ENCODE measurements at regions not wholly inside any gene's neighbourhood (a gene's known extent, or its start where the extent isn't known, plus 50 kb on each side); places are given as distances from the start of the nearest gene placed in this dataset.

GRCh38 chr2:204325468-204325867 is 219.8 kb upstream of the PARD3B start:
- peak; percentile 79 for DNase-seq

- no peak for DNase-seq
Observed at GRCh38 chr2:204328373-204328772, 216.9 kb upstream of the PARD3B start.

- no peak for DNase-seq
Observed at GRCh38 chr2:204329016-204329415, 216.3 kb upstream of the PARD3B start.

- DNase-seq, result no peak
Observed at GRCh38 chr2:204329532-204329931, 215.7 kb upstream of the PARD3B start.

DNA sequence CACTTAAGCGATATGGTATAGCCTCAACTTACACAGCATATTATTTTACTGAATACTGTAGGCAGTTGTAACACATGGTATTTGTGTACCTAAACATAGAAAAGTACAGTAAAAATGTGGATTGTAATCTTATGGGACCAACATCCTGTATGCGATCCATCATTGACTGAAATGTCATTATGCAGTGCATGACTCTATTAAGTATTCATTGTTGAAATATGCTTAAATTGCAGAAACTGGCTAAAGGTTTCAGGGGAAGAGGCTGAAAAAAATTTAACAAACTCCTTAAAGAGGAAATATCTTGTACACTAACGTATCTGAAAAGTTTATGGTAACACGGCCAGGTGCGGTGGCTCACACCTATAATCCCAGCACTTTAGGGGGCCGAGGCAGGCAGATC is 214.1 kb upstream of the PARD3B start:
- no peak for DNase-seq

- DNase-seq, result no peak
Observed at GRCh38 chr2:204331988-204332387, 213.3 kb upstream of the PARD3B start.

DNA sequence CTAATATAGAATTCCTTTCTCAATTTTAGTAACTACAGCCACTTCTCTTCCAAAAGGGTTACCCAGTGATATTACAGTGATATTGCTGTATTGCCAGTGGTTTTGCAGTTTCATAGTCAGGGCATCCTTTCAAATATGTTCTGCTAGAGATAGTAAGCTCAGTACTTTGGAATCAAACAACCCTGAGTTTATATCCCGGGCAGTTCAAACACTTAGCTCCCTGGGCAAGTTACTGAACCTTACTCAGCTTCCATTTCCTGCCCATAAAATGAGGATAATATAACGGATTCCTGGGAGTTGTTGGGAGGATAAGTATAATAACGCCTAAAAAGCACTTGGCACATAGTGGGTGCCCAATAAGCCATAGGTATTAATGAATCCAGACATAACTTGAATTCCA is 212.6 kb upstream of the PARD3B start:
- DNase-seq, result no peak

GRCh38 chr2:204333861-204334260 is 211.4 kb upstream of the PARD3B start:
- no peak for DNase-seq

DNA sequence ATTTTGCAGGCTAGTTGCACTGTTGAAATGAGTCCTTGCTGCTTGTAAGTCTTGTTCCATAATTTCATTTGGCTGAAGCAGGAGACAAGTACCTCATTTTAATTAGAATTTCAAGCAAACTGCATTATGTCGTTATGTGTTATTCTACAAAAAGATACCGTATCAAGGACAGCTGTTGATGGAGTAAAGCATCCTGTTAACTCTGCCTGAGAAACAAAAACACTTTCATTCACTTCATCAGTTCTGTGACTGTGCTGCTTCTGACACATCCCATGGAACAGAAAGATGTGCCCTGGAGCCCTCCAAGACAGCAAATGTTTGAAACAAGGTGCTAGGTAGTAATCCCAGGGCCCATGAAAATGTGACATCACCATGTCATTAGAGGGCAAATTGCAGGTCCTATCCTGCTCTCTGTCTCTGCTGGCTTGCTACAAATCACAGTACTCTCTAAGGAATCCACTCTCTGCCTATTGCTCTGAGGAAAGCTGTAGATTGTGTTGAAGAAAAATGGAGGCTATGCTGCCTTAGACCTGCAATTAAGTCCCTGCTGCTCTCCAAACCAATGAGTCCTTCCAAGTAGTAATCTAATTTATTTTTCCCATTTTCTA is 209.7 kb upstream of the PARD3B start:
- DNase-seq, result no peak

DNA sequence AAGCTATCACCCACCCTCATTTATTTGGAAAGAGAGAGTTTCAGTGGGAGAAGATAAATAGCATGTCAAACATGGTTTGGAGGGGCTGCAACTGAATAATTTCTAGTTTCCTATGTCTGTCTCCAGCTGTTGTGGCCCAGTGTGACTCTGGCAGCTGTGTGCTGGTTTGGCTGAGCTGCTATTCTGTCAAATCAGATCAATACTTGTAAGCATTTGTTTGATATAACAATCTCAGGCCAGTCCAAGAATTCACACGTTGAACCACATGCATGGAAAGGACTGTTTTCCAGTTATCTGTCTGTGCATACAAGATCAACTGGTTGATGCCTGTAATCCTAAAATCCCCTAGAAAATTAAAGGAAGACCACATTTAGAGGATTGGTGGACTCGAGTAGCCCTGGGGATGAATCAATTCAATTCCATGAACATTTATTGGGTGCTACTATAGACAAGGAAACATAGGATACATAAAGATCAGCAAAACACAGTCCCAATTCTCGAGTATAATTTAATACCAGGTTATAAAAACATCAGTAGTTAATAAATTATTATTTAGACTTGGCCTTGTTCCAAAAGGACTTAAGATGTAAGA is 209.0 kb upstream of the PARD3B start:
- DNase-seq, result no peak

DNA sequence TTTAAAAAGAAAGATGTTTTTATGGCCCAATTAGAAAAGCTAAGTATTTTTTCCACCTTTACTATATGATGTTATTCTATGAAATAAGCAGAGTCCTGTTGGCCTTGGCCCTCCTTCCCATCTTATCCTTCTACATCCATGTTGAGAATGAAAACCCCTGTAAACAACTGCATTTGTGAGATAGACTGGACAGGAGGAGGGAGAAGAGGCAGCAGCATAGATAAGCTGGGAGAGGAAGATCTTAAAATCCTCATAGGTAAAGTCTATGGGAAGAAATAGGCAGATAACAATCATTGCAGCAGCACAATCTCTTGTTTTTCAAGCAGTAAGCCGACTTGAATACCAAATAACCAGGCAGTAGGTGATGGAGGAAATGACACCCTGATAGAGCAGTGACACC is 207.6 kb upstream of the PARD3B start:
- no peak for DNase-seq

DNA sequence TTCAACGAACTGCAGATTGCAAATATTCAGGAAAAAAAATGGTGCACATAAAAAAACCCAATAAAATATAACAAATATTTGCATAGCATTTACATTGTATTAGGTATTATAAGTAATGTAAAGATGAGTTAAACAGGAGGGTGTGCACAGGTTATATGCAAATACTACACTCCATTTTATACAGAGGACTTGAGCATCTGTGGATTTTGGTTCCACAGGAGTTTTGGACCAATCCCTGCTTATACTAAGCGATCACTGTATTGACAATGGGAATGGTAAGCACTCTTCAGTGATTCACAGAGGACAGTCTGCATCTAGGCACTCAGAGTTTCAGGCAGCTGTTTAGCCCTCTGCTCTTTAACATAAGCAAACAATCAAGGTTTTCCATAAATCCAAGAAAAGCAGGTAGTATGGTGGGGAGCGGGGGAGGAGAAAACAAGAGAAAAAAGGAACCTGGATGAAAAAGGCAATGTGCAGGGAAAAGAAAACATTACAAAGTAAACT is 206.0 kb upstream of the PARD3B start:
- DNase-seq, result no peak

GRCh38 chr2:204340511-204340910 is 204.8 kb upstream of the PARD3B start:
- no peak for DNase-seq

DNA sequence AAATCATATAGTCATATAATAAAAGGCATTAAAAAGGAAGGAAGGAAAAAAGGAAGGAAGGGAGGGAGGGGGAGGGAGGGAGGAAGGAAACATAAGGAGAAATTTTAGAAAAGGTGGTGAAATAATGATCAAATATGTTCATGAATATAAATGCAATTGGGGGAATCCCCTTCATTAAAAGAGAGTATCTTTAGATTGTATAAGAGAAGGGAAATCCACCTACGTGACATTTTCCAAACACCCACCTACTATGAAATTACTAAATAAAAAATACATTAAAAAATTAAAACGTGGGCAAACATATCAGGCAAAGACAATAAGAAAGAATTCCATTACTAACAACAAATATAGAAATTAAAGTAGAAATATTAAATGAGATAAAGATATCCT is 203.4 kb upstream of the PARD3B start:
- DNase-seq, result no peak

DNA sequence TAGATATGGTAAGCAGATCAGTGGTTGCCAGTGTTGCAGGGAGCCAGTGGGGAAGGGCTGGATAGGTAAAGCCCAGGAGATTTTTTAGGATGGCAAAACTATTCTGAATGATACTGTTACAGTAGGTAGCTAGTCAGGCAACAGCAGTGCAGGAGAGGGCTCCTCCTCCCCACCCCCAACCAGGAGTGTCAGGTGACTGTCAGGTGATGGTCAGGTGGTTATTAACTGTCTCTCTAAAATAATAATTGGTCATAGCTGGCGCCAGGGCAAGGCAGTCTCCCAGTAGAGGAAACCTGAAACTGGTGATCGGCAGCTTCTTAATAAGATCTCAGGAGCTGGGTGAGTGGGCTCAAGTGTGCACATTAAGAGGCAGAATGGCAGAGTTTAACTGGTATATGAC is 201.6 kb upstream of the PARD3B start:
- no peak for DNase-seq

GRCh38 chr2:204344119-204344518 is 201.2 kb upstream of the PARD3B start:
- no peak for DNase-seq

DNA sequence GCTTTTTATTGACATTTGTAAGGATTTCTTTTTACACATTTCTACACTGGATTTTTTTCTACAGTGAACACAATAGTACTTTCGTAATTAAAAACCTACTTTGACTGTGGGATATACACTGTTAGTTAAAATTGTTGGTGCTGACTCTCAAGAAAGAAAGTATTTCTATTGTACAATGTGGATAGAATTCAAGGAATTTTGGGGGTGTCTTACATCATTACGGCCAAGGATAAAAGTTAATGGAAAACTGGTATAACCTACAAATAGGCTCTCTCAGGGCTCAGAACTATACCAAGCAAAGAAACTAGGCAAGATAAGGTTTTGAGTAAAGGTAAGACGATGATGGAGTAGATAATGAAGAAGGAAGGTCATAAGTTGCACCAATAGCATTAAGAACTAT is 198.4 kb upstream of the PARD3B start:
- no peak for DNase-seq

DNA sequence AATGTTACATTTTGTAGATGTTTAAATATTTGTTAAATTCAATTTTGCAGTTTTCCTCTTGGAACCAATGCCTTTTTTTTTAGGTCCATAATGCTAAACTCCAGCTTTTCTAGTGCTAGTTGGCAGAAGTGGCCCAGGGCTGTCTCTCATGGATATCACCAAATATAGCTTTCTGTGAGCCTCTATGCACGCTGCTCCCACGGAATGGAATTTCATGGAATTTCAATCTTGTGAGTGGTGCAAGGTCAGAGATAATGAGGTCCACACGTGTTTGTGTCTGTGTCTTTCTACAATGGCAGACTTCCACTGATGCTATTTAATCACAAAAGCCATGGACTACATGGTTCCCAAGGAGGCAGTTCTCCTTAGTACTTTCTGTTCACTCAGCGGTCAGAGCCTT is 191.5 kb upstream of the PARD3B start:
- no peak for DNase-seq

GRCh38 chr2:204354442-204354856 is 190.8 kb upstream of the PARD3B start:
- no peak for DNase-seq

DNA sequence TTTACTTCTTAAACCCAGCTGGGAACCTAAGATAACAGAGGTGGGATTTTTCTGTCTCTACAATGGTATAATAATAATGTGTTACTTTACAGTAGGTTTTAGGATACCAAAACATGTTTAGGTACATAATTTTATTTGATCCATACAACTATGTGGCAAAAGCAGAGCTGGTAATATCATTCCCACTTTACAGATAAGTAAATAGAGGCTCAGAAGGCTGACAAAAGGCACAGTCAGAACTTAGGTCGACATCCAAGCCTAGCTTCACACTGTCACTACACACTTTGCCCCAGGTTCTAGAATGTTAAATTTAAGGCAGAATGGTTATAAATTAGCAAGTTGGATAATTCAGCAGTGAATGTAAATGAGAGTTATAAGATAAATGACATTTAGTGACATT is 189.6 kb upstream of the PARD3B start:
- DNase-seq, result no peak

DNA sequence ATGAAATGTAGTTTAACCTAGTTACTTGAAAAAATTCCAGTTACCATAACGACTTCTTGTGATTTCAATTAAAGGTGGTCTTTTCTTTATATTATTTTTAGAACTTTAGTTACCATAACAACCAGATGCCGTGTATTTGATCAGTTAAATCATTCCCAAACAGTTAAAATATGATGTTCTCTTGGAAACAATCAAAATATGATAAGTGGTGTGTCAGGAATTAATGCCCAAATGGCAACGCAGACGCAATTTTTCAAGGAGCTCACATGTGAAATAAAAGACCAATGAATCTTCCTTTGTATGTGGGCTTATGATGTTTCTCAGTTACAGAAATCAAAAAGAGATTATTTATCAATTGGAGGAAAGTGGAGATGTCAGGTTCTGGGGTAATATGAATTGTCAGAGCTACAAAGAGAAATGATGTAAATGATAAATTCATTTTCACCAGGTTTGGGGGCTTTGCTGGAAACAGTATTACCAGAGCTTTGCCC is 189.1 kb upstream of the PARD3B start:
- DNase-seq, result no peak

DNA sequence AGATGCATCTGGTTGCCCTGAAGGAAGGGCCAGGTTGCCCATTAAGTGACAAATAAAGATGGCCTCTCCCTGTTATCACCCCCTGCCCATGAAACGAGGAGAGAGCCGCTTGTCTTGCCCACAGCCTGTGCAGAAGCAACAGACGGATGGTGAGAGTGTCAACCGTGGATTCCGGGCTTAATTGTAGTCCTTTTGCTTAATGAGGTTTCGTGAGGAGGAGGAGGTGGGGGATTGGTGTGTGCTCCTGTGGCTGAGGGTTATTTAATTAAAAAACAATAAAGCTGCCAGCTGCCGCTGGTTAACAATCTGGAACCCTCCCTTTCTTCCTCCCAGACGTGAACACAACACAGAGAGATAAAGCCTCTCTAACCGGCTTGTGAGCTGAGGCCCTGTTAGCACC is 188.0 kb upstream of the PARD3B start:
- DNase-seq, result no peak

- DNase-seq, result no peak
Observed at GRCh38 chr2:204359076-204359475, 186.2 kb upstream of the PARD3B start.

Data from muscle of arm (tissue), 1 donor.